ENCODE measurements at regions not wholly inside any gene's neighbourhood (a gene's known extent, or its start where the extent isn't known, plus 50 kb on each side); places are given as distances from the start of the nearest gene placed in this dataset.

- Histone ChIP-seq H4K20me1 (ENCODE audit: control insufficient read depth, insufficient read depth, insufficient read length) (no peaks in the 10 kb centered on the region), H2BK12ac (ENCODE audit: insufficient read length, low read depth, low read length) (no peak overlapping the region), H4K5ac (ENCODE audit: insufficient read length, low read depth, low read length) (no peak overlapping the region), H2BK15ac (ENCODE audit: low read depth, low read length) (no peak overlapping the region), H3K18ac (ENCODE audit: insufficient read length, low read depth, low read length) (no peak overlapping the region), H4K8ac (replicated peaks; ENCODE audit: insufficient read length, low read depth, low read length) (no peak overlapping the region), H3K4me2 (ENCODE audit: insufficient read depth, insufficient read length, low read length) (no peak overlapping the region), H3K23ac (ENCODE audit: insufficient read length, low read depth, low read length) (no peak overlapping the region), H3K27me3 (ENCODE audit: insufficient read depth, low read length) (no peaks in the 10 kb centered on the region), H3T11ph (ENCODE audit: low read length) (no peak overlapping the region), H3K23me2 (ENCODE audit: insufficient read length, low read depth, low read length, poor library complexity, severe bottlenecking) (no peaks in the 10 kb centered on the region), H3K4me1 (ENCODE audit: insufficient read depth, low read length) (no peaks in the 10 kb centered on the region), H2BK5ac (ENCODE audit: insufficient read length, low read length) (no peak overlapping the region), H3K14ac (ENCODE audit: insufficient read depth, low read length) (no peak overlapping the region), H3K9me3 (ENCODE audit: control insufficient read depth, low read depth, low read length) (no peaks in the 10 kb centered on the region), H2BK20ac (ENCODE audit: low read depth, low read length, poor library complexity, severe bottlenecking) (no peak overlapping the region), H2BK120ac (ENCODE audit: low read depth, low read length, poor library complexity, severe bottlenecking) (no peak overlapping the region), H2AK5ac (ENCODE audit: insufficient read length, low read length) (no peak overlapping the region), H3K9ac (ENCODE audit: extremely low read depth, insufficient read length, low read length) (no peak overlapping the region), H3K56ac (ENCODE audit: insufficient read length, low read depth, low read length) (no peak overlapping the region), H2AFZ (ENCODE audit: low read length) (no peak overlapping the region), H3K27ac (ENCODE audit: insufficient read length, low read depth, low read length) (no peak overlapping the region), H3K4ac (ENCODE audit: low read depth, low read length) (no peak overlapping the region), H3K79me1 (ENCODE audit: insufficient read depth, low read depth, low read length, poor library complexity, severe bottlenecking) (no peaks in the 10 kb centered on the region), H4K91ac (ENCODE audit: insufficient read length, low read depth, low read length) (no peak overlapping the region), H3K79me2 (ENCODE audit: insufficient read depth, low read length) (no peaks in the 10 kb centered on the region)
- Mint-ChIP-seq H3K27ac (peak overlapping the region in 1 of 3 experiments; percentile 72; a peak in 1 of 7 replicates), H3K4me1 (peaks cover 3% of the 10 kb centered on the region in 2 experiments; a peak in 3 of 4 replicates), H3K36me3 (ENCODE audit: insufficient read depth in 1 of 3, low read depth in 3 of 3) (no peaks in the 10 kb centered on the region), H3K4me3 (no peak overlapping the region), H3K9me3 (peaks cover 4 to 7% of the 10 kb centered on the region in 2 experiments), H3K27me3 (ENCODE audit: low read depth) (no peaks in the 10 kb centered on the region)
- WGBS (ENCODE audit: extremely low coverage, insufficient read length, low lambda C conversion rate), result no CpG with 5 or more reads among the region's 3 CpGs
- no peak for DNase-seq
- TF ChIP-seq CTCF (conservative IDR thresholded peaks at IDR 0.05), result no peak
Measured at GRCh38 chr5:86376214-86376613, 241.5 kb upstream of the COX7C start.

Data from H9 (cell line).